NCI-H2196 treated with DMSO at 0.1 percent for 48 hours (cell line): ENCODE measurements at regions not wholly inside any gene's neighbourhood (a gene's known extent, or its start where the extent isn't known, plus 50 kb on each side); places are given as distances from the start of the nearest gene placed in this dataset.
"Not testable (repeated sequence)": the region's sequence is repeated elsewhere in the genome, so short reads cannot be mapped to it uniquely, and the experiment has no call there.

Experiments
- DNase-seq: peaks from one replicate; lab custom pipeline; 2025; ENCODE audit not compliant: unreplicated experiment; lab: John Stamatoyannopoulos, UW

DNA sequence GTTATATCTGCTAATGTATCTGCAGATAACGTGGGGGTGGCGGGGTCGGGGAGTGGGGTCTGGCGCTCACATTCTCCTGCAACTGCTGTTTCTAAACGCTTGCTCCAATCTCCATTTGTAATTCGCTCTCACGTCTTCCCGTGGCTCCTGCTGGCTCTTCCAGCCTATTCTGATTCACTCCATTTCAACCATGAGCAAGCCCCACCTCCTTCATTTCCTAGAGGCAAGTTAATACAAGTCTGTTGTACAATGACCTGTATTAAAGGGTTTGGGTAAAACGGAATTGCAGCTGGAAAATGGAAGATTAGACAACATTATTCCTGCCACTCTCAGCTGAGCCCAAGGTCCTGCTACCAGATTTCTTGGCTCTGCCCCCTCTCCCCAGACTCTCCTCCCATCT lies 132.3 kb downstream of the CSNK2A3 start:
- DNase-seq, result no peak

DNA sequence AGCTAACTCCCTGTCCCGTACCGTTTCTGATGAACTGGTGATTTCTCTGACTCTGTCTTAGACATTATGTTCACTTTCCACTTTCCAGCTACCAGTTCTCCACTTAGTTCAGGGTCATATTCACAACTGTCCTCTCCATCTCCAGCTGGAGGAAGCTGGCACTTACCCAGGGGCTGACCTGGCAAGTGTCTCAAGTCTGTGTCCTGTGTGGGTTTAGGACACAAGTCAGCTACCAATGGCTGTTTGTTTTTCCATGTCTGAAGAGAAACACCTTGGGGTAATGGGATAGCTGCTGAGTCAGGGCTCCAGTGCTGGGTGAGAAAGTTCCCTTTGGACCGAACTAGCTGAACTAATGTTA lies 134.4 kb downstream of the CSNK2A3 start:
- DNase-seq, result peak; percentile 42

DNA sequence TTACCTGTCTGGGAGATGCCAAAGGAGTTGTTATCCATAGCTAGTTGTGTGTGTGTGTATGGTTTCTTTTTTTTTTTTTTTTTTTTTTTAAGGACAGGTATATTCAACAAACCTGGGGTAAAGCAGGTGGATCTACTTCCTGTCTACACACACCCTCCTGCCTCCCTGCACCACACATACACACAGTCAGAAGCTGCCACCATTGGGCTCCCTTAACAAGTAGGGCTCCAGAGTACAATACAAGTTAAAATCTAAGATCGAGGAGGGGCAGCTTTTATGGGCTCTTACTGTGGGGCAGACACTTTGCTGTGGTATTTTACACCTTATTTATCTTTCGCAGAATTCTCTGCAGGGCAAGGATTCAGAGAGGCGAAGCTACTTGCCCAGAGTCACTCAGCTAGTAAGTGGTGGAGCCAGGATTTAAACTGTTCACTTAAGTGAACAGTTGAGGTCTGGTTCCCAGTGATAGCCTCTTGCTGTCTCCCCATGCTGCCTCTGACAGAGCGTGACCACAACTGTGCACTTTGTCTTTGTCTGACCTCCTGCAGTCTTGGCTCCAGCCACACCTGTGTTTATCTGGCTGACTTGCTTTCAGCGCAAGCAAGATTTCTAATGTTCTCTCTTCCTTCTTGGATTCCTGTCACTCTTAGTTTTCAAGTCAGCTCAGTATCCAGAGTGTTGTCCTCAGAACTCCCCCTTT lies 135.0 kb downstream of the CSNK2A3 start:
- no peak for DNase-seq

DNA sequence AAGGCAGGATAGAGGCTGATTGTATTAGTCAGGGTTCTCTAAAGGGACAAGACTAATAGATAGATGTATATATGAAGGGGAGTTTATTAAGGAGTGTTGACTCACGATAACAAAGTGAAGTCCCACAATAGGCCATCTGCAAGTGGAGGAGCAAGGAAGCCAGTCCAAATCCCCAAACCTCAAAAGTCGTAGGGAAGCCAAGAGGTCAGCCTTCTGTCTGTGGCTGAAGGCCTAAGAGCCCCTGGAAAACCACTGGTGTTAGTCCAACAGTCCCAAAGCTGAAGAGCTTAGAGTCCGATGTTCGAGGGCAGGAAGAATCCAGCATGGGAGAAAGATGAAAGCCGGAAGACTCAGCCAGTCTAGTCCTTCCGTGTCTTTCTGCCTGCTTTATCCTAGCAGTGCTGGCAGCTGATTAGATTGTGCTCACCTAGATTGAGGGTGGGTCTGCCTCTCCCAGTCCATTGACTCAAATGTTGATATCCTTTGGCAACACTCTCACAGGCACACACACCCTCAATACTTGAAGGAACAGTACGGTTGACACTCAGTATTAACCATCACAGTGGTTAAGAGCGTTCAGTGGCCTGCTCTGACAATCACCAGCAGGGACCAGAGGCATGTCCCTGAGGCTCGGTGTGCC lies 135.6 kb downstream of the CSNK2A3 start:
- no peak for DNase-seq

DNA sequence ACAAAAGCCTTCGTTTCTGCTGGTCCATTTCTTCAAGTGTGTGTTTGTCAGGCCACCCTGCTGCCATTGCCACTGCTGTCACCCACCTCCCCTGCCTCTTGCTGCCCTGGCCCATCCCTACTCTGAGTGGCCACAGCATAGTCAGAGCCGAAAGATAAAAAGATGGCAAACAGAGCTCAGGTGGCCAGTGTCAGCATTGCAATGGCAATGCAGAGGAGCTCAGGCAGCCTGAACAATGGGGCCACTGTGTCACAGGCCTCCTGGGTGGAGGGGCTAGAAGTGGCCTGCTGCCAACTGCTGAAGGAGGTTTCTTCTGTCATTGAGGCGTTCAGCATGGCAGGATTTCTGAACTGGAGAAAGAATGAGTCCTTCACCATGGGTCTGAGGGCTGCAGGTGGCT lies 137.1 kb downstream of the CSNK2A3 start:
- no peak for DNase-seq

DNA sequence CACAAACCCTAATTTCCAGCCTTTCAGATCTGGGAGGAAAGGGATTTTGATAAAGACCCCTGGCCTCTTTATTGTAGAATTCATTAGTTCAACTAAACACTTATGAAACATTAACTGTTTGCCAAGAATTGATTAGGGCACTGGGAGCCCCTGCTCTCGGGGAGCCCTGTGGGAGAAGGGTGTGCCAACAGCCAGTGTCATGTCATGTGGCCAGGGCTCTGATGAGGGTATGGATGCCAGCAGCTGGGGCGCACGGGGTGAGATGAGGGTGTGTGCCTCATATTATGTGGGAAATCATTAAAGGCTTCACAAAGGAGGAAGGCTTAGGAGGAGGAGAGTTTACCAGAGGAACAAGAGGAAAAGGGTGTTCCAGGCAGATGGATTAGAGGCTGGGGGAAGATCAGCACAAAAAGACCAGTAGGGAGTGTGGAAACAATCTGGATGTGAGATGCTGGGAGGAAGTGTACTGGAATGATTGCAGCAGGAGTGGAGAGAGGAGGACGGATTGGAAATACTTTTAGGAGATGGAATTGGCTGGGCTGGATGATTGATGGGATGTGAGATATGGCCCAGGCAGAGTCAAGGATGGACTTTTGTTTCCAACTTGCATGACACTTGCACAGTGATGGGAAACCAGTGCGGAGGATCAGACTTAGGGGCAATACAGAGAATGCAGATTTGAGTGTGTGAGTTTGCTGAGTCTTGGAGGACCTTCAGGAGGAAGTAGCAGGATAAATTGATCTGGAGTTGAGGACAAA lies 137.8 kb downstream of the CSNK2A3 start:
- DNase-seq, result no peak

DNA sequence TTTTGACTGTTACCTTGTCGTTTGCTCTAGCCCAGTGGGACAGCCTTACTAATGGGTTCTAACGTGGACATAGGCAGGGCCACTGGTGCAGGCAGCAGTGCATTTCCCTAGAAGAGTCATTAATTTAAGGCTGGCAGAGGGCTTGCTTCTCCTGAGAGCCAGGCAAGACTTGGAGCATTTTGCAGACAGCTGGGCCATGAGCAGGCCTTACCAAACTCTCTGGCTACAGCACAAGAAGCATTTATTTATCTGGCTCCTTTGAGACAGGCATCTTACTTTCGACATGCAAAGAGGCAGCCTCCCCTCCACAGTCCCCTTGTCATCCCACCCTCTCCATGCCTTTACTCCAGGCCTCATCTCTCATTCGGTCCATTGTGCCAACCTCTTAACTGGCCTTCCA lies 139.9 kb downstream of the CSNK2A3 start:
- DNase-seq, result no peak

DNA sequence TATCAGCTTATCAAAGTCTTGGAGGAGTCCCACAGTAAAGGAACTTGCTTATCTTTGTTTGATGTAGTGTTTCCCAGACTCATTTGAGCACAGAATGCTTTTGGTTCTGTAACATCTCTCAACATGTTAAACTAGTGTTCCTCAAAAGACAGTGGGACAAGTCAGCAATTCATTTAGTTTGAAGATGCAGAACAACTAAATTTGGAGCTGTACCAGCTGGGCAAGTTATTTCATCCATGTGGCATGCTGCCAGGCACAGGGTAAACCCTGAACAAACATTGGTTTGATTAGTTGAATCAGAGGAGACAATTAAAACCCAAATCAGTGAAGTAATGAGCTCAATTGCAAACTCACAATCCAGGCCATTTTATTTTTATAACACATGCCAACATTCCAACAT lies 141.2 kb downstream of the CSNK2A3 start:
- no peak for DNase-seq

DNA sequence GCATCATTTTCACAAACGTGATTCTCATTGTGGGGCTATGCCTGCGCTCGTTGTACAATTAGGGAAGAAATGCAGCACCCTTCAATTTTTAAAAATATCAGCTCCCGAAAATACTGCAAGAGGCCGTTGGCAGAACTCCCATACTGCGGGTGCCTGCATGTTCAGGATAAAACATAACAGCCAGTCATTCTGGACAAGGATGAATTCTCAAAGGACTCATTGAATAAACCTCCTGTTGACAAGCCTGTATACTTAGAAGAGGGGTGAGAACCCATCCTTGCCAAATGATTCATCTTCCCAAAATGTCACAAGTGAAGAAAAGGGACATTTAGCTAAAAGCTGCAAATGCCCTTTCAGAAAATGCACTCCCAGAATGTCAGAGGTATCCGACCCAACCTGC lies 141.9 kb downstream of the CSNK2A3 start:
- no peak for DNase-seq

DNA sequence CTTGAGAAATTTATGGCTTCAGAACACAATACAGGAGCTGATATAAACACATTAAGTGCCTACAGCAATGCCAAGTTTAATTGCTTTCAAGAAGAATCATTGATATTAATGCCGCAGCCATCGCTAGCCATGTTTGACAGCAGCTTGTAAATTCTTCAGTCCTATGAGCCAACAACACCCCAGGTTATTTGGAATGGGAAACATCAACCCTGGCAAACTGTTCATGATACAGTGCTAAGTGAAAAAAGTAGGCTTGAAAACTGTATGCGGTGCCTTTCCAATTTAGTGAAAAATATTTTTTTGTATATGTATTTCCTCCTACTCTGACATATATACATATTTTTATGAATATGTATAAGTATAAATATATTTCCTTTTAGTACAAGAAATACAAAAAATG lies 142.6 kb downstream of the CSNK2A3 start:
- DNase-seq, result no peak

DNA sequence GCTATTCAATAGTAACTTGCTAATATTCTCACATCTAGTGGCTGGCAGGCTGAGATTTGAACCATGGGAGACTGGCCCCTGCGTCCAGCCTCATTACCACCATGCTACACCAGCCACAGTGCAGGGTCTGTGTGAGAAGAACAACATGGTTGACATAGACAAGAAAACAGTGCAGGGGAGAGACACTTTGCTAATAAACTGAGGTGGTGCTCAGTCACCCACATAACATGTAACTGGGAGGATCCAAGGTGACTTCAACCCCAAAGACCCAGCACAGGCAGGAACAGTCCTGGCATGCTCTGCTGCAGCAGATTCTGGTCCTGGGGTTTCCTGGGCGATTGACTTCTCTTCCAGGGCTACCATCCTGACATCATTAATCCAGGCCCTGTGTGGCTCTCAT lies 143.1 kb downstream of the CSNK2A3 start:
- no peak for DNase-seq

DNA sequence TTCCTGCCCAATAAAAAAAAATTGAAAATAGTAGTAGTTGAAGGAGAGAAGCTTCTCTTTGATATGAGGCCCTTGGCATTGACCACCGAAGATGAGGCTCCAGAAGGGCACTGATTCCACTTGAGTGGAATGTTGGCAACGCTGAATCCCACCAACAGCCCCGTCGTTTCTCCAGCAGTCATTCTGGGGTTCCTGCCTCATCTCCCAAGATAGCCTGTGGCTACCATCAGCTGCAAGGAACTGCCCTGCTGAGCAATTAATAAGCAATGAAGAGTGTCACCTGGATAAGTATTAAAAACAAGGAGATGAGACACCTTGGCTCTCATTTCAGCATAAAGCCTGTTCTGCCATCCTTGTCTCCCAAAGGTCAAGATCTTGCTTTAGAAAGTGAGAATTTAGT lies 144.1 kb downstream of the CSNK2A3 start:
- DNase-seq, result no peak

DNA sequence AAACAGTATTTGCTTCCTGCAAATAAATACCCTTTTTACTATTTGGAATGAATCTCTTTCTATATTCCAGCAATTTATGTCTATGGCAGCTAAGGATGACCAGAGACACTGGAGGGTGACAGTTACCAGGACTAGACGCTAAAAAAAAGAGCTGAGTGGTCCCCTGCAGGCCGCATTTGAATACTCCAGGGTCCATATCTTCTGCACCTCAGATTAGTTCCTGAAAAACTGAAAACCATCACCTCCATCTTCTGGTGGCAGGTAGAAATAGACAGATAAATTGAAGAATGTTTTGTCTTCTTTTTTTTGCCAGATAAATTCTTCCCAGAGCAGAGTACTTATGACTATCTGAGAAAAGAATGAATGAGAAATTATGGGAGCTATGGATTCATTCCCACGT lies 145.6 kb downstream of the CSNK2A3 start:
- DNase-seq, result no peak

DNA sequence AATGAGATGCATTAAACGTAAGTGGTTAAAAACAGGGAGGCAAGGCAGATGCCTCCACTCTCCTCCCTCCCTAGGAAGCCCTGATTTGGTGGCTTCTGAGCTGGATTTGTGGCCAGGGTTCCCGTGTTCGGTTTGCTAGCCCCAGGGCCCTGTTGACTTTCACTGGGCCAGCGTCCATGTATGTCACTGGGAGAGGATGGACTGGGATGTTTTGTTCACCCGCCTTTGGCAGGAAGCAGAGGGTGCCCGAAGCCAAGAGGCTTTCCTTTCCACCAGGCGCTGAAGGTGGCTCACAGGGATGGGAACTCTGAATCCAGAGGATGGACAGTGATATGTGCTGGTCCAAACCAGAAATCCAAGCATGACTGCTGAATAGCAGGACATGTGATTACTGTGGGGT lies 146.6 kb downstream of the CSNK2A3 start:
- no peak for DNase-seq

DNA sequence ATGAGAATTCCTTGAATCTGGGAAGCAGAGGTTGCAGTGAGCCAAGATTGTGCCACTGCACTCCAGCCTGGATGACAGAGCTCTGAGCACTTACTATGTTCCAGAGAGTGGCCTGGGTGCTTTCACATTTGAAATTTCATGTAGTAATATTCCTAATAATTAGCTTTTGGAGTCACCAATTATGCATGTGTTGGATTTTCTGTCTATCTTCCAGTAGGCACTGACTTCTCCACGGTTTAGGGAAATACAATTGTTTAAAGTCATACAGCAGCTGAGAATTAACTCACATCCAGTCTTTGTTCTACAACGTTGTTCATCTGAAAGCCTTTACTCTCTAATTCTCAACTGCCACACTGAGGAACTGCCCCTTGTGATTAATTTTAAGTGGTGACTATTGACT lies 150.2 kb downstream of the CSNK2A3 start:
- no peak for DNase-seq

DNA sequence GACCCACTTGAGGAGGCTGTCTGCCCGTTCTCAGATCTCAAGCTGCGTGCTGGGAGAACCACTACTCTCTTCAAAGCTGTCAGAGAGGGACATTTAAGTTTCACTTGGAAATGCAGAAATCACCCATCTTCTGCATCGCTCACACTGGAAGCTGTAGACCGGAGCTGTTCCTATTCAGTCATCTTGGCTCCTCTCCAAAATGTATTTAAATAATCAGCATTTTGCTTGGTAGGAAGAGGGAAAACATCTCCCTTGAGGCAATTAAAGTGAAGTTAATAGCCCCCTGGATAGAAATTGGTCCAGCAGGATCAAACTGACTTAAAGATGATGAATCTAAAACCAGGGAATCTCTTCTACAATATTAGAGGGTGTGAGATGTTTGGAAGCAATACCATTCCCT lies 151.7 kb downstream of the CSNK2A3 start:
- not testable (repeated sequence) for DNase-seq

DNA sequence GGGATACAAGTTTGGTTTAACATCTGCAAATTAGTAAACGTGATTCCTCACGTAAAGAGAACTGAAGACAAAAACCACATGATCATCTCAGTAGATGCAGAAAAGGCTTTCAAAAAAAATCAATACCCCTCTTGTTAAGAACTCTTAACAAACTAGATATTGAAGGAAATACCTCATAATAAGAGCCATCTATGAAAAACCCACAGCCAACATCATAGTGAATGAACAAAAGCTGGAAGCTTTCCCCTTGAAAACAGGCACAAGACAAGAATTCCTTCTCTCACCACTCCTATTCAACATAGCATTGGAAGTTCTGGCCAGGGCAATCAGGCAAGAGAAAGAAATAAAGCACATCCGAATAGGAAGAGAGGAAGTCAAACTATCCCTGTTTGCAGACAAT lies 160.5 kb downstream of the CSNK2A3 start:
- DNase-seq, result no peak

DNA sequence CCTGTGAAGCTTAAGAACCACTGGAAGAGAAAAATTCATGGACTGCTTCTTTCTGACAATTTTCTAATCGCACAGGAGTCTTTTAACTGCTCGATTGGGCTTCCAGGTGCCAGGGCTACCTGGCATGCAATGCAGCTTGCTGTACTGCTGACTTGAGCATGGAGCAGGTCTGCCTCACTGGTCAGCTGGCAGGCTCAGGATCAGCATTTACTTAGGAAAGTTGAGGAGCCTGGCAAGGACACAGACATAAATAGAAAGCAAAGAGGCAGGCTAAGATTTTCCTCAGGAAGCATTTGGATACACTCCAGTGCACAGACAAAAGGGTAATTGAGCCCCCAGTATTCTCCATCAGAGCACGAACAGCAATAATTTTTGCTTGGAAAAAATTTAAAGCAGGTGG lies 163.5 kb downstream of the CSNK2A3 start:
- DNase-seq, result no peak

DNA sequence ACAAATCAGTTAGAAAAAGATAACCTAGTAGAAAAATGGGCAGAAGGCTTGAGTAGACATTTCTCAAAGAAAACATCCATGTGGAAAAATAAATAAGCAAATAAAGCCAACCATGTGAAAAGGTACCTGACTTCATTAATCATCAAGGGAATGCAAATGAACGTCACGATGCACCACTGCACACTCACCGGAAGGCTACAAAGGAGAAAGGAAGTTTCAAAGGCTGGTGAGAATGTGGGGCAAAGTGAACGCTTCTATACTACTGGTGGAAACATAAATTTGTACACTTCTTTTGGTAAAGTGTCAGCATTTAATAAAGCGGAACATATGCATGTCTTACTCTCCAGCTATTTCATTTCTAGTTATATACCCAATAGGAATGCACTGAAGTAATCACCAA lies 166.8 kb downstream of the CSNK2A3 start:
- no peak for DNase-seq

DNA sequence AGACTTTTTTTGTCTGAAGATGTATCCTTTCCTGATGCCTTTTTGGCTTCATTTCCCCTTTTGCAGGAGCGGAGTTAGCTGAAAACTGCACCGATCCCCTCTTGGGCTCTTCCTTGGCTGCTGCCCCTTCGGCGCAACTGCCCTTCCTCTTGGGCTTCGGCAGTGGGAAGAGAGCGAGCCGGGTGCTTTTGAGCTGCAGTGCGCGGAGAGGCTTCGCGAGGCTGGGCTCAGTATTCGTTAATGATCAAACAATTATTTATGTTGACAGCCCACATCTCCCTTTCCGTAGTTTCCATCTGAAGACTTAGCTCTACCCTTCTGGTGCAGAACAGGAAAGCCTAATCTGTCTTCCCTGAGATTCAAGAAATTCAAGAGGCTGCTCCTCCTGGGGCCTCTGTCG lies 170.8 kb downstream of the CSNK2A3 start:
- DNase-seq, result no peak

DNA sequence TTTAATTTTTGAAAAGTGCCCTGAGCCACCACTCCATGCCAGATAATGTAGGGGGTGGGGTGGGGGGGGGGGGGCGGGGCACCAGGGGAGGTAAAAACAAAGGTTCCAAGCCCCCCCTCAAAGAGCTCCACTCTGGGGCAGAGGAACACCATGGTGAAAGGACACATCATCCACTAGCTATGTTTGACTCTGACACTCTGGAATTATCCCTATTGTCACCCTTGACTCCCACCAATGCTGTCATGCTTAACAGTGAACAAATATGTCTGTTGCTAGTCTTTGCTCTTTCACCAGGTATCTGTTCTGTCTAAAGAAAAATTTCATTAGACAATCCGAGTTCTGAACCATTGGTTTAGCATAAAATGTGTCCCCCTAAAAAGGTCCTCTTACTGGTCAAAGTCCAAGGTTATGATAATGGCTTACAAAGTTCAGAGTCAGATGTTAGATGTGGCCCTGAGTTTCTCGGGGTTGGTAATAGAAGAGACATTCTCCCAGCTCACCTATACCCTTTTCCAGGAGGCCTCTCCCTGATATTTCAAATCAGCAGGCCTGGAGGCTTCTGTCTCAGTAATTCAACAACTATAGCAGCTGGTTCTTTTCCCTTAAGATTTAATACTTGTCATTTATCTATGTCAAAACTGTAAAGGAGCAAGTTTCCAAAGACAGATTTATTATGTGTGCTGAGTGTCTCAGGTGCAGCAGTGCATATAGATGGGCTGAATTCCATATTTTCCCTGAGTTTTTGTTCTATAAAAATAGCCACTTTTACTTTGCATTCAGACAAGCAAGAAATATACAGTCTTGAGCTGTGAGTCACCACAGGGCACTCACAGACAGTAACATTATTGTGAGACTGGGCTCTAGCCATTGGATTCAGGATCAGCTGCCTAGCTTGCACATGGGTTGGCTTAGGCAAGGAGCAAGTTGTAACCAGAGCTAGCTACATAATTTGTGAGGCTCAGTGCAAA lies 174.1 kb downstream of the CSNK2A3 start:
- DNase-seq, result no peak
